Esophagus squamous epithelium (tissue), 4 donors: ENCODE measurements at regions not wholly inside any gene's neighbourhood (a gene's known extent, or its start where the extent isn't known, plus 50 kb on each side); places are given as distances from the start of the nearest gene placed in this dataset.

Source experiments
- POLR2A ChIP-seq, 4 donors: fragments of 450-650 bp; IDR thresholded peaks; one replicate each; pipeline ENCODE4 v1.6.1; 2017; ENCODE audit warnings: antibody characterized with exemption in 4 of 4, mild to moderate bottlenecking in 4 of 4, moderate library complexity in 3 of 4
- TF ChIP-seq, protein P1 (sequence below), 6 experiments: fragments of 450-650 bp in 4 of 6; fragments of 200-600 bp in 2 of 6; sonication (generic) in 2 of 6; IDR thresholded peaks; one replicate each; pipeline ENCODE4 v1.5.1; 2016 to 2019; ENCODE audit warnings: antibody characterized with exemption in 6 of 6, mild to moderate bottlenecking in 4 of 6, moderate library complexity in 4 of 6

DNA sequence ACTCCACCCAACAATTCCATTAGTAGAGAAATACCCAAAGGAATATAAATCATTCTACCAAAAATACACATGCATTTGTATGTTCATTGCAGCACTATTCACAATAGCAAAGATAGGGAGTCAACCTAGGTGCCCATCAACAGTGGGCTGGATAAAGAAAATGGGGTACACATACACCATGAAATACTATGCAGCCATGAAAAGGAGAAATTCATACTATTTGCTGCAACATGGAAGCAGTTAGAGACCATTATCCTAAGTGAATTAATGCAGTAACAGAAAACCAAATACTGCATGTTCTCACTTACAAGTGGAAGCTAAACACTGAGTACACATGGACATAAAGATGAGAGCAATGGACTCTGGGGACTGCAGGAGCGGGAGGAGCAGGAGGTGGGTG, 72.4 kb upstream of the MBOAT1 start:
- TF ChIP-seq, protein P1, sequence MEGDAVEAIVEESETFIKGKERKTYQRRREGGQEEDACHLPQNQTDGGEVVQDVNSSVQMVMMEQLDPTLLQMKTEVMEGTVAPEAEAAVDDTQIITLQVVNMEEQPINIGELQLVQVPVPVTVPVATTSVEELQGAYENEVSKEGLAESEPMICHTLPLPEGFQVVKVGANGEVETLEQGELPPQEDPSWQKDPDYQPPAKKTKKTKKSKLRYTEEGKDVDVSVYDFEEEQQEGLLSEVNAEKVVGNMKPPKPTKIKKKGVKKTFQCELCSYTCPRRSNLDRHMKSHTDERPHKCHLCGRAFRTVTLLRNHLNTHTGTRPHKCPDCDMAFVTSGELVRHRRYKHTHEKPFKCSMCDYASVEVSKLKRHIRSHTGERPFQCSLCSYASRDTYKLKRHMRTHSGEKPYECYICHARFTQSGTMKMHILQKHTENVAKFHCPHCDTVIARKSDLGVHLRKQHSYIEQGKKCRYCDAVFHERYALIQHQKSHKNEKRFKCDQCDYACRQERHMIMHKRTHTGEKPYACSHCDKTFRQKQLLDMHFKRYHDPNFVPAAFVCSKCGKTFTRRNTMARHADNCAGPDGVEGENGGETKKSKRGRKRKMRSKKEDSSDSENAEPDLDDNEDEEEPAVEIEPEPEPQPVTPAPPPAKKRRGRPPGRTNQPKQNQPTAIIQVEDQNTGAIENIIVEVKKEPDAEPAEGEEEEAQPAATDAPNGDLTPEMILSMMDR (IDR thresholded peaks at IDR 0.05), result no peak
- TF ChIP-seq POLR2A (IDR thresholded peaks at IDR 0.05), result no peak
